ENCODE measurements at regions not wholly inside any gene's neighbourhood (a gene's known extent, or its start where the extent isn't known, plus 50 kb on each side); places are given as distances from the start of the nearest gene placed in this dataset.
"Not testable (repeated sequence)": the region's sequence is repeated elsewhere in the genome, so short reads cannot be mapped to it uniquely, and the experiment has no call there.

DNA sequence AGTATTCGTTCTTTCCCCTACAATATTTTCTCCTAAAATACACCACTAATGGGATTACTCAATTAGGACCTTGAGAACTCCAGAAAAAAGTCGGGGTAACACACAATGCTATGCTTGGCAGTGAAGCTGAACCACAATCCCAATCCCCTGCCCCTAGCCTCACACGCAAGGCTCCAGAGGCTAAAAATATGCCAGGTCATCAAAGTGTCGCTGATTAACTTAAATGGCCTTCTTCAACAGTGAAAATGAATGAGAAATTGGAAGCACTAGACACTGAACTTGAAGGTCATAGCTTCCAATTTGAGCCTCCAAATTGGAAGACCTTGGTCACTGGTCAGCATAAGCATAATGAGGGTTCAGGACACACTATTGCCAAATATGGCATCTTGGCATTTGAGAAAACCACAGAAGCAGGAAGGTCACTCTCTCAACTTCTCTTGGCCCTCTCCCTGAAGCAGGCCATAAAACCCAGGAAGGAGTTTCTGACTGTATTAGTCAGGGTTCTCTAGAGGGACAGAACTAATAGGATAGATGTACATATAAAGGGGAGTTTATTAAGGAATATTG, 86.0 kb upstream of the SATB2 start:
- no peak overlapping the region for H3K27ac ChIP-seq (ENCODE audit: low read depth in 1 of 2, low read length in 1 of 2)
- no peaks in the 10 kb centered on the region for H3K4me1 ChIP-seq (ENCODE audit: control insufficient read depth in 5 of 5, insufficient read depth in 5 of 5, low read length in 5 of 5)
- peaks cover 0 to 4% (median 0%) of the 10 kb centered on the region in 4 donors for H3K9me3 ChIP-seq (ENCODE audit: control insufficient read depth in 4 of 4, insufficient read depth in 3 of 4, low read length in 3 of 4)
- 89 to 92% methylated on average over 4 of the region's 4 CpGs for WGBS, 2 donors
- no peaks in the 10 kb centered on the region for H3K36me3 ChIP-seq (ENCODE audit: control insufficient read depth in 4 of 4, insufficient read depth in 4 of 4, low read length in 4 of 4)
- ATAC-seq (ENCODE audit: insufficient read depth, low FRiP score): no peak
- no peak for DNase-seq
- H3K9ac ChIP-seq (ENCODE audit: insufficient read depth in 1 of 2, low read length in 2 of 2): no peak overlapping the region
- H3K27me3 ChIP-seq (ENCODE audit: control insufficient read depth in 3 of 3, insufficient read depth in 3 of 3, low read length in 2 of 3): no peaks in the 10 kb centered on the region
- H3K4me3 ChIP-seq: no peak overlapping the region
- no peak for TF ChIP-seq CTCF (IDR thresholded peaks at IDR 0.05; ENCODE audit: control extremely low read depth, extremely low read depth)

DNA sequence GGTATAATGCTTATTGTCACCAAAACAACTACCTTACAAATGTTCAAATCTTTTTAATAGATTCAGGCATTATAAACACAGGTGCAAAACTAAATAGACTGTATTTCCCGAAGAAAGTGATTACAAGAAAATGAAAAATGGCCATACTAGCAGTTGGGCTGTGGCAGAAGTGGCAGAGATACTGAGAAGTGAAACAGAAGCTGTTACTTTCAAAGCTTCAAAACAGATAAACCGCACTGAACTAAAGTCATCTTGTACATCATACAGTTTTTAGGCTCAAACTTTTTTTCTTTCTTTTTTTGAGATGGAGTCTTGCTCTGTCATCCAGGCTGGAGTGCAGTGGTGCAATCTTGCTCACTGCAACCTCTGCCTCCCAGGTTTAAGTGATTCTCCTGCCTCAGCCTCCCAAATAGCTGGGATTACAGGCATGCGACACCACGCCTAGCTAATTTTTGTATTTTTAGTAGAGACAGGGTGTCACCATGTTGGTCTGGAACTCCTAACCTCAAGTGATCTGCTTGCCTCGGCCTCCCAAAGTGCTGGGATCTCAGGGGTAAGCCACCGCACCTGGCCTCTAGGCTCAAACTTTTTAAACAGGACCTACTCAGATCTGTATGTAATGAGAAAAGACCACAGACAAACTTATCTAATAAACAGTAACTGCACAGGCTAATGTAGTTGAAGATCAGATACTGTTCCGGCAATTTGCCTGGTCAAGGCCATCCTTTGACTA, 77.9 kb upstream of the SATB2 start:
- H3K9me3 ChIP-seq (ENCODE audit: control insufficient read depth in 4 of 4, insufficient read depth in 3 of 4, low read length in 3 of 4): no peaks in the 10 kb centered on the region
- ATAC-seq (ENCODE audit: insufficient read depth, low FRiP score) (no peak), DNase-seq (no peak)
- H3K36me3 ChIP-seq (ENCODE audit: control insufficient read depth in 4 of 4, insufficient read depth in 4 of 4, low read length in 4 of 4): no peaks in the 10 kb centered on the region
- no peak overlapping the region for H3K9ac ChIP-seq (ENCODE audit: insufficient read depth in 1 of 2, low read length in 2 of 2)
- no peaks in the 10 kb centered on the region for H3K27me3 ChIP-seq (ENCODE audit: control insufficient read depth in 3 of 3, insufficient read depth in 3 of 3, low read length in 2 of 3)
- no peak overlapping the region for H3K4me3 ChIP-seq
- no peak for TF ChIP-seq CTCF (IDR thresholded peaks at IDR 0.05; ENCODE audit: control extremely low read depth, extremely low read depth)
- no peaks in the 10 kb centered on the region for H3K4me1 ChIP-seq (ENCODE audit: control insufficient read depth in 5 of 5, insufficient read depth in 5 of 5, low read length in 5 of 5)
- WGBS, 2 donors: 87 to 90% methylated on average over 7 of the region's 7 CpGs
- no peak overlapping the region for H3K27ac ChIP-seq (ENCODE audit: low read depth in 1 of 2, low read length in 1 of 2)

DNA sequence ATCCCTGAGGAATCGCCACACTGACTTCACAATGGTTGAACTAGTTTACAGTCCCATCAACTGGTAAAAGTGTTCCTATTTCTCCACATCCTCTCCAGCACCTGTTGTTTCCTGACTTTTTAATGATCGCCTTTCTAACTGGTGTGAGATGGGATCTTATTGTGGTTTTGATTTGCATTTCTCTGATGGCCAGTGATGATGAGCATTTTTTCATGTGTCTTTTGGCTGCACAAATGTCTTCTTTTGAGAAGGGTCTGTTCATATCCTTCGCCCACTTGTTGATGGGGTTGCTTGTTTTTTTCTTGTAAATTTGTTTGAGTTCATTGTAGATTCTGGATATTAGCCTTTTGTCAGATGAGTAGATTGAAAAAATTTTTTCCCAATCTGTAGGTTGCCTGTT, 76.1 kb upstream of the SATB2 start:
- not testable (repeated sequence) for H3K9me3 ChIP-seq (ENCODE audit: control insufficient read depth in 4 of 4, insufficient read depth in 3 of 4, low read length in 3 of 4); DNase-seq; H3K27ac ChIP-seq (ENCODE audit: low read depth in 1 of 2, low read length in 1 of 2); H3K27me3 ChIP-seq (ENCODE audit: control insufficient read depth in 3 of 3, insufficient read depth in 3 of 3, low read length in 2 of 3); H3K36me3 ChIP-seq (ENCODE audit: control insufficient read depth in 4 of 4, insufficient read depth in 4 of 4, low read length in 4 of 4); ATAC-seq (ENCODE audit: insufficient read depth, low FRiP score); H3K4me1 ChIP-seq (ENCODE audit: control insufficient read depth in 5 of 5, insufficient read depth in 5 of 5, low read length in 5 of 5); H3K9ac ChIP-seq (ENCODE audit: insufficient read depth in 1 of 2, low read length in 2 of 2); H3K4me3 ChIP-seq
- 90 to 93% methylated on average over 3 of the region's 3 CpGs for WGBS, 2 donors

DNA sequence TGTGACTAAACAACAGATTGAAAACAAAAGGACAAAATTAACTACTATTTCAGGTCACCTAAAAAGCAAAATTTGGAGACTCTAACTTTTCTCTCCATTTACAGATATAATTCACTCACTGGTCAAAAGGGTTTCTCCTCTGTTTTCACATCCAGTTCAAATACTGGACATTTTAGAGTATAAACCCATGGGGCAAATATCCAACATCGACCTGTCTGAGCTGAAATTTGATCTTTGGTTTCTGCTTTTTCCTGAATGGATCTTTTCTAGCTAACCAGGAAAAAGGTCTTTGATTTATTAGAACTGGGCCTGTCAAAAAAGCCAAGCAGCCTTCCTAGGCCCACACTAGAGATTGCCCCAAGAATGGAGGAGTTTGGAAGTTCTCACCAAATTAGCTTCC, 69.3 kb upstream of the SATB2 start:
- no peak for ATAC-seq (ENCODE audit: insufficient read depth, low FRiP score)
- Histone ChIP-seq H3K36me3 (ENCODE audit: control insufficient read depth in 4 of 4, insufficient read depth in 4 of 4, low read length in 4 of 4) (no peaks in the 10 kb centered on the region), H3K27me3 (ENCODE audit: control insufficient read depth in 3 of 3, insufficient read depth in 3 of 3, low read length in 2 of 3) (no peaks in the 10 kb centered on the region), H3K27ac (ENCODE audit: low read depth in 1 of 2, low read length in 1 of 2) (no peak overlapping the region), H3K4me3 (no peak overlapping the region), H3K9ac (ENCODE audit: insufficient read depth in 1 of 2, low read length in 2 of 2) (no peak overlapping the region), H3K4me1 (ENCODE audit: control insufficient read depth in 5 of 5, insufficient read depth in 5 of 5, low read length in 5 of 5) (no peaks in the 10 kb centered on the region), H3K9me3 (ENCODE audit: control insufficient read depth in 4 of 4, insufficient read depth in 3 of 4, low read length in 3 of 4) (no peaks in the 10 kb centered on the region)
- WGBS, 2 donors: 70 to 71% methylated on average over 1 of the region's 1 CpG
- TF ChIP-seq CTCF (IDR thresholded peaks at IDR 0.05; ENCODE audit: control extremely low read depth, extremely low read depth): no peak
- no peak for DNase-seq
